CD8-positive, alpha-beta memory T cell (primary cell): ENCODE measurements at regions not wholly inside any gene's neighbourhood (a gene's known extent, or its start where the extent isn't known, plus 50 kb on each side); places are given as distances from the start of the nearest gene placed in this dataset.
"Not testable (repeated sequence)": the region's sequence is repeated elsewhere in the genome, so short reads cannot be mapped to it uniquely, and the experiment has no call there.

Source experiments
- CTCF ChIA-PET: fragments of 350-600 bp; sonication (Branson Sonifier 250); formaldehyde crosslinking; loops from one replicate; lab custom pipeline; 2021; ENCODE audit warnings: antibody characterized with exemption; lab: Charles Lee
- POLR2A ChIA-PET: fragments of 350-600 bp; sonication (Branson Sonifier 250); formaldehyde crosslinking; loops from one replicate; lab custom pipeline; 2021; ENCODE audit warnings: antibody characterized with exemption; lab: Charles Lee
- DNase-seq, 5 donors: peaks; one replicate each; pipeline versions ENCODE4 v3.0.0 to v3.0.0-alpha.2; 2020 to 2022; ENCODE audit warnings: mixed read lengths in 1 of 5
- H3K27ac ChIP-seq: one replicate; pipeline ENCODE4 v1.7.0; 2013; ENCODE audit warnings: low read depth, mild to moderate bottlenecking, low read length, moderate library complexity
- H3K27me3 ChIP-seq: 2 replicates; pipeline ENCODE4 v1.7.0; 2013; ENCODE audit warnings: low read length, mild to moderate bottlenecking; ENCODE audit not compliant: insufficient read depth, poor library complexity, severe bottlenecking
- H3K36me3 ChIP-seq: 2 replicates; pipeline ENCODE4 v1.7.0; 2013; ENCODE audit warnings: mild to moderate bottlenecking, low read length, moderate library complexity; ENCODE audit not compliant: insufficient read depth
- H3K4me1 ChIP-seq: 2 replicates; pipeline ENCODE4 v1.7.0; 2013; ENCODE audit warnings: mild to moderate bottlenecking, low read length, moderate library complexity; ENCODE audit not compliant: insufficient read depth
- H3K4me3 ChIP-seq: 2 replicates; pipeline ENCODE4 v1.7.0; 2013; ENCODE audit warnings: mild to moderate bottlenecking, low read length
- H3K9me3 ChIP-seq: 2 replicates; pipeline ENCODE4 v1.7.0; 2013; ENCODE audit warnings: mild to moderate bottlenecking, low read length
- H3K27ac Mint-ChIP-seq, 8 donors: one replicate each; pipeline ENCODE4 v1.8.0; 2020 to 2021; ENCODE audit warnings: mixed read lengths in 8 of 8, mild to moderate bottlenecking in 6 of 8, inconsistent platforms in 3 of 8, moderate library complexity in 3 of 8
- H3K27me3 Mint-ChIP-seq, 2 donors: one replicate each; pipeline ENCODE4 v1.8.0; 2020 to 2021; ENCODE audit warnings: mixed read lengths in 2 of 2, mild to moderate bottlenecking in 1 of 2, moderate library complexity in 1 of 2
- H3K36me3 Mint-ChIP-seq, 3 donors: one replicate each; pipeline ENCODE4 v1.8.0; 2020 to 2021; ENCODE audit warnings: mixed read lengths in 3 of 3, inconsistent platforms in 1 of 3, mild to moderate bottlenecking in 1 of 3
- H3K4me1 Mint-ChIP-seq, 3 donors: one replicate each; pipeline ENCODE4 v1.8.0; 2020 to 2021; ENCODE audit warnings: mixed read lengths in 3 of 3, inconsistent platforms in 1 of 3, mild to moderate bottlenecking in 1 of 3
- H3K4me3 Mint-ChIP-seq, 7 donors: one replicate each; pipeline ENCODE4 v1.8.0; 2020 to 2021; ENCODE audit warnings: mixed read lengths in 7 of 7, mild to moderate bottlenecking in 6 of 7, moderate library complexity in 4 of 7, inconsistent platforms in 2 of 7
- H3K9me3 Mint-ChIP-seq, 5 donors: one replicate each; pipeline ENCODE4 v1.8.0; 2020 to 2022; ENCODE audit warnings: mixed read lengths in 5 of 5, mild to moderate bottlenecking in 3 of 5, moderate library complexity in 2 of 5, inconsistent platforms in 1 of 5

DNA sequence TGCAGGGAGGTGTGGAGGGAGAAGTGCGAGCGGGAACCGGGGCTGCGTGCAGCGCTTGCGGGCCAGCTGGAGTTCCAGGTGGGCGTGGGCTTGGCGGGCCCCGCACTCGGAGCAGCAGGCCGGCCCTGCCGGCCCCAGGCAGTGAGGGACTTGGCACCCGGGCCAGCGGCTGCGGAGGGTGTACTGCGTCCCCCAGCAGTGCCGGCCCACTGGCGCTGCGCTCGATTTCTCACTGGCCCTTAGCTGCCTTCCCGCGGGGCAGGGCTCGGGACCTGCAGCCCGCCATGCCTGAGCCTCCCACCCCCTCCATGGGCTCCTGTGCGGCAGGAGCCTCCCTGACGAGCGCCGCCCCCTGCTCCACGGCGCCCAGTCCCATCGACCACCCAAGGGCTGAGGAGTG, 712.2 kb upstream of the PKDCC start:
- H3K9me3 ChIP-seq, H3K27ac Mint-ChIP-seq, H3K27me3 ChIP-seq, H3K4me3 Mint-ChIP-seq, H3K36me3 ChIP-seq, H3K9me3 Mint-ChIP-seq, H3K4me1 ChIP-seq, H3K36me3 Mint-ChIP-seq, CTCF ChIA-PET, H3K27ac ChIP-seq, DNase-seq, H3K27me3 Mint-ChIP-seq, H3K4me1 Mint-ChIP-seq, POLR2A ChIA-PET, H3K4me3 ChIP-seq: not testable (repeated sequence)

DNA sequence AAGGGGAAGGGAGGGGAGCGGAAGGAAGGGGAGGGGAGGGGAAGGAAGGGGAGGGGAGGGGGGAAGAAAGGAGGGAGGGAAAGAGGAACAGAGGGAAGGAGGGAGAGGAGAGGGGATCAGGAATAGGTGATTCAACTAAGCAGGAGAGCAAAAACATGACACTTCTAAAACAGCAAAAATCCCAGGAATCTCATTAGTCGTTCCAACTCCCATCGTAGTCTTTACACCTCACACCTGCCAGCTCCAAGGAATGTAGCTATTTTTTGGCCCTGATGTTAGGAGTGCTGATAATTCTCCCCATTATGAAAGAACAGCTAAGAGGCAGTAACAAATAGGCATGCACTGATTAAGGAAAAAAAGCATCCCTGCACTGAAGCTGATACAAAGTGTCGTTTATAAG, 709.9 kb upstream of the PKDCC start:
- Mint-ChIP-seq H3K9me3 (peaks cover 0 to 12% (median 0%) of the 10 kb centered on the region in 5 donors), H3K27me3 (no peaks in the 10 kb centered on the region), H3K4me3 (no peak overlapping the region), H3K27ac (no peak overlapping the region), H3K36me3 (no peaks in the 10 kb centered on the region), H3K4me1 (no peaks in the 10 kb centered on the region)
- Histone ChIP-seq H3K36me3 (no peaks in the 10 kb centered on the region), H3K27ac (no peak overlapping the region), H3K4me3 (no peak overlapping the region), H3K9me3 (no peaks in the 10 kb centered on the region), H3K27me3 (no peaks in the 10 kb centered on the region), H3K4me1 (no peaks in the 10 kb centered on the region)
- ChIA-PET CTCF (no interaction called here), POLR2A (no interaction called here)
- DNase-seq: no peak

DNA sequence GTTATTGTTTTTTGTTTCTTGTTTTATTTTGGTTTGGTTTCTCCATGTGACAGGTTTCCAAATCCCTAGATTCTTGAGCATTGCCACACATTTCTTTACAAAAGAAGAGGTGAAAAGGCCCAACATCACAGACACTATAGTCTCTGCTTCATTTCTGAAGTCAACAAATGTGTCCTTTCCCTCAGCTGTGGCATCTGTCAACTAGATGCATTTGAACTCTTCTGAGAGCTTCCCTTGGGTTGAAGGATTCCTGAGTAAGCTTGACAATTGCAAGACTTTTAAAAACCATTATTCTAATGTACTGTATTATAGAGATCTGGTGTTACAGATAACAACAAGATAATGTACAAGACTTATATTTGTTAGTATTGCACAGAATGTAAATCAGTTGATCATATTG, 703.3 kb upstream of the PKDCC start:
- Histone ChIP-seq H3K36me3 (no peaks in the 10 kb centered on the region), H3K4me1 (no peaks in the 10 kb centered on the region), H3K27me3 (no peaks in the 10 kb centered on the region), H3K27ac (no peak overlapping the region), H3K9me3 (no peaks in the 10 kb centered on the region), H3K4me3 (no peak overlapping the region)
- Mint-ChIP-seq H3K4me3 (no peak overlapping the region), H3K36me3 (no peaks in the 10 kb centered on the region), H3K27ac (no peak overlapping the region), H3K27me3 (no peaks in the 10 kb centered on the region), H3K9me3 (peaks cover 0 to 13% (median 0%) of the 10 kb centered on the region in 5 donors), H3K4me1 (no peaks in the 10 kb centered on the region)
- CTCF ChIA-PET: no interaction called here
- POLR2A ChIA-PET: no interaction called here
- DNase-seq: no peak

DNA sequence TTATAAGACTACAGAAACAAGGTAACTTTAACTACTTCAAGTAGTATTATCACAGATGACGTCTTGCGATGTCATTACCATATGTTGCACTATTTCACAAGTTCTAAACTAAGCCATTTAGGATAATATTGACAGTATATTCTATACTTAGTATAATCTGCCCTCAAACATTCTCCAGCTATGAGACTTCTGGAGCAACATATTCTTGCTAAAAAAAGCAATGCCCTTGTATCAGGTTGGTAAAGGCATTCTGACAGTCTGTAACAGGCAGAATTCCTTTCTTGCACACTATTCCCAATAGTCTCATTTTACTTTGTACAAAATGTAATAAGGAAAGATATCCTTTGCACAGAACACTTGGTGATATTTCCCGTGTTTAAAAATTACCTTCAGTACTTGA, 694.8 kb upstream of the PKDCC start:
- DNase-seq: no peak
- Mint-ChIP-seq H3K27ac (no peak overlapping the region), H3K9me3 (peaks cover 0 to 11% (median 6%) of the 10 kb centered on the region in 5 donors), H3K27me3 (no peaks in the 10 kb centered on the region), H3K4me1 (no peaks in the 10 kb centered on the region), H3K4me3 (no peak overlapping the region), H3K36me3 (no peaks in the 10 kb centered on the region)
- Histone ChIP-seq H3K4me3 (no peak overlapping the region), H3K9me3 (no peaks in the 10 kb centered on the region), H3K27ac (no peak overlapping the region), H3K36me3 (no peaks in the 10 kb centered on the region), H3K27me3 (no peaks in the 10 kb centered on the region), H3K4me1 (no peaks in the 10 kb centered on the region)
- CTCF ChIA-PET: no interaction called here
- POLR2A ChIA-PET: no interaction called here

DNA sequence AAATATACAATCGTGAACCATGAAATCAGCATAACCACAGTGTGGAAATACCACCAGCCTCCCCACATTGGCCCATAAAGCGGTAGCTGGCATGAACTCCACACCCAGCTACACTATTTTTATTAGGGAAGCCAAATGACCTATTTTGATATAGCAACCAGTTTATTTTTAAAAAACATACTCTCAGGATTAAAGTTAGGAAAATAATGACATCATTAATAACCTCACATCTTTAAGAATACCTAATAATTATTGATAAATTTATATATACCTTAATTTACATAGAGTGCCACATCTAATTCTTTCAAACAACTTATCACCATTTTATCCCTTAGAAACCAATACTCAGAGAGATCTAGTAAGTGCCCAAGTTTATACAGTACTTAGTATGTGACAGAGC, 692.0 kb upstream of the PKDCC start:
- H3K4me1 ChIP-seq: no peaks in the 10 kb centered on the region

DNA sequence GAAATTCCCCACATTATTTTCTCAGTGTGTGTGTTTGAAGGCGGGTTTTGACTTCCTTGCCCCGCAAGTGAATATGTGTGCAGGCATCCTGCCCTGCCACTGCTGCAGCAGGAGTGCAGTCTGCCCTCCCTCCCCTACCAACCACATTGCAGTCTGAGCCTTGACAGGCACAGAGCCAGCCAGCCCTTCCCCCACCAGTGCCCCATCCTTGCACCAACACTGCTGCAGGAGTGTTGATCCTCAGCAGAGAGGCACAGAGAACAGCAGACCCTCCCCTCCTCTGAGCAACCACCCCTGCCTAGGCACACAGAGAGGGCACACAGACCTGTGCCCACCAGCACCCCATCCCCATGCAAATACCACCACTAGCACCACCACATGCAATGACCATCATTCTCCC, 683.0 kb upstream of the PKDCC start:
- no peaks in the 10 kb centered on the region for H3K9me3 ChIP-seq
- Mint-ChIP-seq H3K4me3 (no peak overlapping the region), H3K36me3 (no peaks in the 10 kb centered on the region), H3K27me3 (peaks cover 0 to 4% of the 10 kb centered on the region in 2 donors), H3K4me1 (no peaks in the 10 kb centered on the region), H3K9me3 (peaks cover 2 to 19% (median 7%) of the 10 kb centered on the region in 5 donors), H3K27ac (no peak overlapping the region)
- ChIA-PET POLR2A (no interaction called here), CTCF (no interaction called here)
- no peak for DNase-seq
- H3K27me3 ChIP-seq: no peaks in the 10 kb centered on the region
- no peaks in the 10 kb centered on the region for H3K4me1 ChIP-seq
- H3K4me3 ChIP-seq: no peak overlapping the region
- H3K36me3 ChIP-seq: no peaks in the 10 kb centered on the region
- H3K27ac ChIP-seq: no peak overlapping the region

More for the DNA sequence above, 692.0 kb upstream of the PKDCC start:
- H3K4me3 ChIP-seq: no peak overlapping the region
- Mint-ChIP-seq H3K9me3 (peaks cover 3 to 19% (median 8%) of the 10 kb centered on the region in 5 donors), H3K4me3 (no peak overlapping the region), H3K27ac (no peak overlapping the region), H3K27me3 (no peaks in the 10 kb centered on the region), H3K4me1 (no peaks in the 10 kb centered on the region), H3K36me3 (no peaks in the 10 kb centered on the region)
- H3K27ac ChIP-seq: no peak overlapping the region
- ChIA-PET CTCF (no interaction called here), POLR2A (no interaction called here)
- no peak for DNase-seq
- no peaks in the 10 kb centered on the region for H3K9me3 ChIP-seq
- no peaks in the 10 kb centered on the region for H3K36me3 ChIP-seq
- no peaks in the 10 kb centered on the region for H3K27me3 ChIP-seq

DNA sequence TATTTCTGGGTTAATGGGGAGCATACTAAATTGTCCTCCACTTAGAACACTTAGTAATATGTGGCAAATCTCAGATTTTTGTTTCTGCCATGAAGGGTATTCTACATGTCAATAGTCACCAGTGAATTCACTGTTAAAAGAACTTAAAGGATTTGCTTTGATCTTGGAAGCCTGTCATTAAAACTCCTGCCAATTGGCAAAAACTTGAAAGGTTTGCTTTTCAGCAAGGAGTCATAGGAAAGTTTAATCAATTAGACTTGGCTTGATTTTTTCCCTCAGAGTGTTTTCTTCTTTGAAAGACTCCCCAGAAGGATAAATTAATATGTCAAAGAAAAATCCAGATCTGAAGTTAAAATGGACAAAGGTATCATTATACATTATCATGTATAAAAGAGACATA, 671.9 kb upstream of the PKDCC start:
- no peak for DNase-seq
- no peak overlapping the region for H3K4me3 Mint-ChIP-seq
- Histone ChIP-seq H3K27ac (no peak overlapping the region), H3K4me1 (no peaks in the 10 kb centered on the region), H3K27me3 (no peaks in the 10 kb centered on the region), H3K9me3 (no peaks in the 10 kb centered on the region), H3K36me3 (no peaks in the 10 kb centered on the region), H3K4me3 (no peak overlapping the region)
- no peaks in the 10 kb centered on the region for H3K36me3 Mint-ChIP-seq
- H3K27ac Mint-ChIP-seq: no peak overlapping the region
- ChIA-PET CTCF (no interaction called here), POLR2A (no interaction called here)
- H3K9me3 Mint-ChIP-seq: peaks cover 0 to 5% (median 4%) of the 10 kb centered on the region in 5 donors
- H3K27me3 Mint-ChIP-seq: peaks cover 0 to 1% of the 10 kb centered on the region in 2 donors
- no peaks in the 10 kb centered on the region for H3K4me1 Mint-ChIP-seq

DNA sequence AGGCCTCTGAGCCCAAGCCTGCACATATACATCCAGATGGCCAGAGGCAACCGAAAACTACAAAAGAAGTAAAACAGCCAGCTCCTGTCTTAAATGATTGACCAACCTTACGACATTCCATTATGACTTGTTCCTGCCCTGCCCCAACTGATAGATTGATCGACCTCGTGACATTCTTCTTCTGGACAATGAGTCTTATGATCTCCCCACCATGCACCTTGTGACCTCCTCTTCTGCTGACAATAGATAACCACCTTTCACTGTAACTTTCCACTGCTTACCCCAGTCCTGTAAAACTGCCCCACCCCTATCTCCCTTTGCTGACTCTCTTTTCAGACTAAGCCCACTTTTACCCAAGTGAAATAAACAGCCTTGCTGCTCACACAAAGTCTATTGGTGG, 670.0 kb upstream of the PKDCC start:
- ChIA-PET POLR2A (no interaction called here), CTCF (no interaction called here)
- Histone ChIP-seq H3K4me3 (no peak overlapping the region), H3K27me3 (no peaks in the 10 kb centered on the region), H3K9me3 (no peaks in the 10 kb centered on the region), H3K4me1 (no peaks in the 10 kb centered on the region), H3K27ac (no peak overlapping the region), H3K36me3 (no peaks in the 10 kb centered on the region)
- peak overlapping the region in 1 of 8 donors; percentile 8 for H3K27ac Mint-ChIP-seq
- no peaks in the 10 kb centered on the region for H3K36me3 Mint-ChIP-seq
- H3K4me1 Mint-ChIP-seq: no peaks in the 10 kb centered on the region
- peaks cover 0 to 4% (median 0%) of the 10 kb centered on the region in 5 donors for H3K9me3 Mint-ChIP-seq
- DNase-seq: no peak
- H3K4me3 Mint-ChIP-seq: no peak overlapping the region
- peaks cover 0 to 1% of the 10 kb centered on the region in 2 donors for H3K27me3 Mint-ChIP-seq

DNA sequence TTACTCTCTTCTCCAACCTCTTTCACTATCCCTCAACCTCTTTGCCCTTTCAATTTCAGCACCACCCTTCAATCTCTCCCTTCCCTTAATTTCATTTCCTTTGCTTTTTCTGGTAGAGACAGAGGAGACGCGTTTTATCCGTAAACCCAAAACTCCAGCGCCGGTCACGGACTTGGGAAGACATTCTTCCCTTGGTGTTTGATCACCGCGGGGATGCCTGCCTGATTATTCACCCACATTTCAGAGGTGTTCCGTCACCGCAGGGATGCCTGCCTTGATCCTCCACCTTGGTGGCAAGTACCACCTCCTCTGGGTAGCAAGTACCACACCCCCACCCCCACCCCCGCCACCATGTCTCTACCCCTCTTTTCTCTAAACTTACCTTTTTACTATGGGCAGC, 669.4 kb upstream of the PKDCC start:
- H3K27me3 ChIP-seq: no peaks in the 10 kb centered on the region
- H3K4me3 Mint-ChIP-seq: no peak overlapping the region
- no peak overlapping the region for H3K4me3 ChIP-seq
- H3K9me3 ChIP-seq: no peaks in the 10 kb centered on the region
- H3K27ac ChIP-seq: no peak overlapping the region
- H3K27me3 Mint-ChIP-seq: peaks cover 0 to 1% of the 10 kb centered on the region in 2 donors
- no peaks in the 10 kb centered on the region for H3K36me3 ChIP-seq
- ChIA-PET POLR2A (no interaction called here), CTCF (no interaction called here)
- no peaks in the 10 kb centered on the region for H3K4me1 ChIP-seq
- DNase-seq: no peak
- H3K4me1 Mint-ChIP-seq: no peaks in the 10 kb centered on the region
- H3K9me3 Mint-ChIP-seq: peaks cover 0 to 4% (median 0%) of the 10 kb centered on the region in 5 donors
- H3K36me3 Mint-ChIP-seq: no peaks in the 10 kb centered on the region
- H3K27ac Mint-ChIP-seq: no peak overlapping the region
